HepG2 (cell line): ENCODE measurements at regions not wholly inside any gene's neighbourhood (a gene's known extent, or its start where the extent isn't known, plus 50 kb on each side); places are given as distances from the start of the nearest gene placed in this dataset.

Source experiments
- FOXM1 ChIP-seq: sonication (generic); formaldehyde crosslinking; IDR thresholded peaks from 2 replicates; pipeline ENCODE4 v1.5.0; 2020; ENCODE audit warnings: missing genetic modification reagents
- GABPA ChIP-seq, 2 experiments: IDR thresholded peaks; 2 replicates each; pipeline ENCODE4 v1.6.1; 2011 to 2016; ENCODE audit warnings: low read depth in 2 of 2, low read length in 1 of 2, missing biosample characterization in 1 of 2, missing genetic modification characterization in 1 of 2
- KDM5B ChIP-seq: sonication (generic); formaldehyde crosslinking; IDR thresholded peaks from 2 replicates; pipeline ENCODE4 v1.4.0; 2020; ENCODE audit warnings: missing genetic modification reagents, mild to moderate bottlenecking, borderline replicate concordance
- NFE2L2 ChIP-seq: fragments of 150-350 bp; IDR thresholded peaks from 2 replicates; pipeline ENCODE4 v1.6.1; 2014; ENCODE audit warnings: low read length
- PATZ1 ChIP-seq: sonication (generic); formaldehyde crosslinking; IDR thresholded peaks from 2 replicates; pipeline ENCODE4 v1.4.0; 2020; ENCODE audit warnings: missing genetic modification reagents
- RAD21 ChIP-seq: fragments of 450-650 bp; formaldehyde crosslinking; IDR thresholded peaks from 2 replicates; pipeline ENCODE4 v1.5.0; 2020; ENCODE audit warnings: mild to moderate bottlenecking
- SAFB2 ChIP-seq: sonication (generic); formaldehyde crosslinking; IDR thresholded peaks from 2 replicates; pipeline ENCODE4 v1.5.1; 2020; ENCODE audit warnings: missing genetic modification reagents, low read depth, mild to moderate bottlenecking, borderline replicate concordance
- SMARCE1 ChIP-seq: fragments of 450-650 bp; IDR thresholded peaks from 2 replicates; pipeline ENCODE4 v1.6.1; 2017; ENCODE audit warnings: borderline replicate concordance
- SRF ChIP-seq: IDR thresholded peaks from 2 replicates; pipeline ENCODE4 v1.6.1; 2011; ENCODE audit warnings: mild to moderate bottlenecking, low read depth, low read length, moderate library complexity
- ZKSCAN8 ChIP-seq: IDR thresholded peaks from 2 replicates; pipeline ENCODE4 v1.6.1; 2016; ENCODE audit warnings: borderline replicate concordance, missing genetic modification reagents, missing compliant biosample characterization
- ZNF282 ChIP-seq: fragments of 450-650 bp; IDR thresholded peaks from 2 replicates; pipeline ENCODE4 v1.6.1; 2018; ENCODE audit not compliant: partially characterized antibody
- TF ChIP-seq, protein P1 (sequence below), 2 experiments: IDR thresholded peaks; 2 replicates each; pipeline ENCODE4 v1.6.1; 2011 to 2012; ENCODE audit warnings: low read length in 2 of 2, borderline replicate concordance in 1 of 2, low read depth in 1 of 2, mild to moderate bottlenecking in 1 of 2, moderate library complexity in 1 of 2

DNA sequence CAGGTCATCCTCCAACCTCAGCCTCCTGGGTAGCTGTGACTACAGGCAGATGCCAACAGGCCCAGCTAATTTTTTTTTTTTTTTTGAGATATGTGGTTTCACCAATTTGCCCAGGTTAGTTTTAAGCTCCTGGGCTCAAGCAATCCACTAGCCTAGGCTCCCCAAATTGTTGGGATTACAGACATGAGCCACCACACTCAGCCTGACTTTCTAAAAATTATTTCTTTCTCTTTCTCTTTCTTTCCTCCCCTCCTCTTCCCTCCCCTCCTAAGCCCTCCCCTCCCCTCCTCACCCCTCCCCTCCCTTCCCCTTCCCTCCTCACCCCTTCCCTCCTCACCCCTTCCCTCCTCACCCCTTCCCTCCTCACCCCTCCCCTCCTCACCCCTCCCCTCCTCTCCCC, 127.3 kb downstream of the BTBD3 start:
- TF ChIP-seq GABPA (IDR thresholded peaks at IDR 0.05; ENCODE audit: low read depth, low read length) (no peak), GABPA (CRISPR knock-in tag; IDR thresholded peaks at IDR 0.05; ENCODE audit: low read depth) (no peak), SRF (no peak), ZKSCAN8 (CRISPR knock-in tag) (no peak), RAD21 (CRISPR knock-in tag) (no peak), SAFB2 (CRISPR knock-in tag) (no peak), NFE2L2 (no peak), KDM5B (CRISPR knock-in tag) (no peak), FOXM1 (CRISPR knock-in tag) (no peak), ZNF282 (no peak), SMARCE1 (no peak), PATZ1 (CRISPR knock-in tag) (no peak)
- TF ChIP-seq, protein P1, sequence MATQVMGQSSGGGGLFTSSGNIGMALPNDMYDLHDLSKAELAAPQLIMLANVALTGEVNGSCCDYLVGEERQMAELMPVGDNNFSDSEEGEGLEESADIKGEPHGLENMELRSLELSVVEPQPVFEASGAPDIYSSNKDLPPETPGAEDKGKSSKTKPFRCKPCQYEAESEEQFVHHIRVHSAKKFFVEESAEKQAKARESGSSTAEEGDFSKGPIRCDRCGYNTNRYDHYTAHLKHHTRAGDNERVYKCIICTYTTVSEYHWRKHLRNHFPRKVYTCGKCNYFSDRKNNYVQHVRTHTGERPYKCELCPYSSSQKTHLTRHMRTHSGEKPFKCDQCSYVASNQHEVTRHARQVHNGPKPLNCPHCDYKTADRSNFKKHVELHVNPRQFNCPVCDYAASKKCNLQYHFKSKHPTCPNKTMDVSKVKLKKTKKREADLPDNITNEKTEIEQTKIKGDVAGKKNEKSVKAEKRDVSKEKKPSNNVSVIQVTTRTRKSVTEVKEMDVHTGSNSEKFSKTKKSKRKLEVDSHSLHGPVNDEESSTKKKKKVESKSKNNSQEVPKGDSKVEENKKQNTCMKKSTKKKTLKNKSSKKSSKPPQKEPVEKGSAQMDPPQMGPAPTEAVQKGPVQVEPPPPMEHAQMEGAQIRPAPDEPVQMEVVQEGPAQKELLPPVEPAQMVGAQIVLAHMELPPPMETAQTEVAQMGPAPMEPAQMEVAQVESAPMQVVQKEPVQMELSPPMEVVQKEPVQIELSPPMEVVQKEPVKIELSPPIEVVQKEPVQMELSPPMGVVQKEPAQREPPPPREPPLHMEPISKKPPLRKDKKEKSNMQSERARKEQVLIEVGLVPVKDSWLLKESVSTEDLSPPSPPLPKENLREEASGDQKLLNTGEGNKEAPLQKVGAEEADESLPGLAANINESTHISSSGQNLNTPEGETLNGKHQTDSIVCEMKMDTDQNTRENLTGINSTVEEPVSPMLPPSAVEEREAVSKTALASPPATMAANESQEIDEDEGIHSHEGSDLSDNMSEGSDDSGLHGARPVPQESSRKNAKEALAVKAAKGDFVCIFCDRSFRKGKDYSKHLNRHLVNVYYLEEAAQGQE (IDR thresholded peaks at IDR 0.05; ENCODE audit: borderline replicate concordance in 1 of 2, low read depth in 1 of 2, low read length in 2 of 2): no peak
